SK-N-SH (cell line): ENCODE measurements at regions not wholly inside any gene's neighbourhood (a gene's known extent, or its start where the extent isn't known, plus 50 kb on each side); places are given as distances from the start of the nearest gene placed in this dataset.

Source experiments
- CTCF ChIP-seq: fragments of 200-600 bp; sonication (generic); IDR thresholded peaks from 2 replicates; pipeline ENCODE4 v1.6.1; 2017; ENCODE audit warnings: antibody characterized with exemption, mild to moderate bottlenecking, moderate library complexity
- GATA2 ChIP-seq: sonication (generic); formaldehyde crosslinking; IDR thresholded peaks from 2 replicates; pipeline ENCODE4 v1.5.0; 2020; ENCODE audit warnings: mild to moderate bottlenecking, missing genetic modification reagents
- RCOR1 ChIP-seq: fragments of 150-350 bp; IDR thresholded peaks from 2 replicates; pipeline ENCODE4 v1.6.1; 2017; ENCODE audit warnings: antibody characterized with exemption, low read length
- TF ChIP-seq, protein P1 (sequence below): IDR thresholded peaks from 2 replicates; pipeline ENCODE4 v1.4.0; 2012; ENCODE audit warnings: low read depth, borderline replicate concordance

- TF ChIP-seq RCOR1: no peak
- no peak for TF ChIP-seq CTCF
- TF ChIP-seq, protein P1, sequence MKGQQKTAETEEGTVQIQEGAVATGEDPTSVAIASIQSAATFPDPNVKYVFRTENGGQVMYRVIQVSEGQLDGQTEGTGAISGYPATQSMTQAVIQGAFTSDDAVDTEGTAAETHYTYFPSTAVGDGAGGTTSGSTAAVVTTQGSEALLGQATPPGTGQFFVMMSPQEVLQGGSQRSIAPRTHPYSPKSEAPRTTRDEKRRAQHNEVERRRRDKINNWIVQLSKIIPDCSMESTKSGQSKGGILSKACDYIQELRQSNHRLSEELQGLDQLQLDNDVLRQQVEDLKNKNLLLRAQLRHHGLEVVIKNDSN: no peak
- TF ChIP-seq GATA2 (CRISPR knock-in tag): no peak
Measured at GRCh38 chr9:79111653-79112052, 460.1 kb upstream of the TLE4 start.
